SK-N-SH (cell line): ENCODE measurements at regions not wholly inside any gene's neighbourhood (a gene's known extent, or its start where the extent isn't known, plus 50 kb on each side); places are given as distances from the start of the nearest gene placed in this dataset.

Source experiments
- CTCF ChIA-PET: fragments of 300-600, 350-600 bp; formaldehyde crosslinking; extraction: SDS; loops from one replicate; lab custom pipeline; 2021; lab: Yijun Ruan, JAX
- POLR2A ChIA-PET: fragments of 350-600 bp; sonication (Branson Sonifier 250); formaldehyde crosslinking; extraction: SDS; loops from one replicate; lab custom pipeline; 2020; ENCODE audit warnings: antibody characterized with exemption, inconsistent platforms; lab: Yijun Ruan, JAX
- DNase-seq: peaks from one replicate; pipeline ENCODE4 v3.0.0; 2012
- H2AFZ ChIP-seq: fragments of 200-600 bp; sonication (generic); 2 replicates; pipeline ENCODE4 v1.8.1; 2016; ENCODE audit warnings: antibody characterized with exemption, mild to moderate bottlenecking, low read depth
- H3F3A ChIP-seq: fragments of 200-600 bp; sonication (generic); replicated peaks from 2 replicates; pipeline ENCODE3; 2016; ENCODE audit warnings: antibody characterized with exemption, mild to moderate bottlenecking; ENCODE audit not compliant: insufficient read depth
- H3K27ac ChIP-seq, 2 experiments: fragments of 200-500 bp in 1 of 2; fragments of 200-600 bp in 1 of 2; sonication (Bioruptor generic) in 1 of 2; sonication (generic), shearing (Covaris generic) in 1 of 2; 2 replicates each; pipeline versions ENCODE4 v1.5.1 to v1.6.1; 2014 to 2016; ENCODE audit warnings: low read depth in 2 of 2, inconsistent platforms in 1 of 2, low read length in 1 of 2, mild to moderate bottlenecking in 1 of 2, mixed read lengths in 1 of 2
- H3K27me3 ChIP-seq: fragments of 200-600 bp; sonication (generic), shearing (Covaris generic); 2 replicates; pipeline ENCODE4 v1.6.1; 2016; ENCODE audit warnings: mixed run types; ENCODE audit not compliant: insufficient read depth
- H3K36me3 ChIP-seq, 2 experiments: fragments of 200-500 bp in 1 of 2; fragments of 200-600 bp in 1 of 2; sonication (Bioruptor generic) in 1 of 2; sonication (generic) in 1 of 2; replicated peaks in 1 of 2; 2 replicates each; pipeline versions ENCODE3 to v1.5.1; 2014 to 2016; ENCODE audit warnings: low read length in 1 of 2, mild to moderate bottlenecking in 1 of 2; ENCODE audit not compliant: insufficient read depth in 2 of 2, control insufficient read depth in 1 of 2
- H3K4me1 ChIP-seq, 2 experiments: fragments of 200-500 bp in 1 of 2; fragments of 200-600 bp in 1 of 2; sonication (Bioruptor generic) in 1 of 2; sonication (generic), shearing (Covaris generic) in 1 of 2; 2 replicates each; pipeline versions ENCODE4 v1.5.1 to v1.6.1; 2014 to 2016; ENCODE audit warnings: low read depth in 1 of 2, low read length in 1 of 2, mixed run types in 1 of 2; ENCODE audit not compliant: insufficient read depth in 2 of 2, control insufficient read depth in 1 of 2
- H3K4me2 ChIP-seq: fragments of 200-600 bp; sonication (generic), shearing (Covaris generic); 2 replicates; pipeline ENCODE4 v1.6.1; 2017; ENCODE audit warnings: mixed run types
- H3K4me3 ChIP-seq, 2 experiments: fragments of 200-500 bp in 1 of 2; fragments of 200-600 bp in 1 of 2; sonication (Bioruptor generic) in 1 of 2; sonication (generic), shearing (Covaris generic) in 1 of 2; 2 replicates each; pipeline versions ENCODE4 v1.5.1 to v1.8.1; 2014 to 2016; ENCODE audit warnings: low read depth in 2 of 2, inconsistent platforms in 1 of 2, low read length in 1 of 2, mild to moderate bottlenecking in 1 of 2, mixed read lengths in 1 of 2, moderate library complexity in 1 of 2
- H3K79me2 ChIP-seq: fragments of 200-600 bp; sonication (generic); 2 replicates; pipeline ENCODE4 v1.8.1; 2017; ENCODE audit warnings: mild to moderate bottlenecking; ENCODE audit not compliant: insufficient read depth
- H3K9ac ChIP-seq: fragments of 200-600 bp; sonication (generic); 2 replicates; pipeline ENCODE4 v1.6.1; 2017; ENCODE audit warnings: mixed run types
- H3K9me2 ChIP-seq: fragments of 200-600 bp; sonication (generic); 2 replicates; pipeline ENCODE4 v1.6.1; 2017; ENCODE audit warnings: mixed run types
- H3K9me3 ChIP-seq: fragments of 200-600 bp; sonication (generic); 2 replicates; pipeline ENCODE4 v1.6.1; 2017; ENCODE audit warnings: mixed run types, mild to moderate bottlenecking, moderate library complexity
- H4K20me1 ChIP-seq: fragments of 200-600 bp; sonication (generic); 2 replicates; pipeline ENCODE4 v1.6.1; 2017; ENCODE audit warnings: mild to moderate bottlenecking, mixed run types; ENCODE audit not compliant: insufficient read depth
- CHD2 ChIP-seq: fragments of 150-350 bp; IDR thresholded peaks from 2 replicates; pipeline ENCODE4 v1.6.1; 2018; ENCODE audit warnings: low read length; ENCODE audit not compliant: partially characterized antibody
- CTCF ChIP-seq: fragments of 200-600 bp; sonication (generic); IDR thresholded peaks from 2 replicates; pipeline ENCODE4 v1.6.1; 2017; ENCODE audit warnings: antibody characterized with exemption, mild to moderate bottlenecking, moderate library complexity
- ELF1 ChIP-seq: IDR thresholded peaks from 2 replicates; pipeline ENCODE4 v1.4.0; 2012
- EP300 ChIP-seq, 2 experiments: IDR thresholded peaks; 2 replicates each; pipeline versions ENCODE4 v1.4.0 to v1.6.1; 2012; ENCODE audit warnings: borderline replicate concordance in 1 of 2, low read depth in 1 of 2, low read length in 1 of 2
- FOXM1 ChIP-seq: IDR thresholded peaks from 2 replicates; pipeline ENCODE4 v1.4.0; 2012; ENCODE audit warnings: low read depth, mild to moderate bottlenecking
- GATA2 ChIP-seq: sonication (generic); formaldehyde crosslinking; IDR thresholded peaks from 2 replicates; pipeline ENCODE4 v1.5.0; 2020; ENCODE audit warnings: mild to moderate bottlenecking, missing genetic modification reagents
- MEF2A ChIP-seq: IDR thresholded peaks from 2 replicates; pipeline ENCODE4 v1.4.0; 2012; ENCODE audit warnings: low read depth, borderline replicate concordance
- NRF1 ChIP-seq: IDR thresholded peaks from 2 replicates; pipeline ENCODE4 v1.6.1; 2012; ENCODE audit warnings: low read depth, mild to moderate bottlenecking, low read length
- RAD21 ChIP-seq: IDR thresholded peaks from 2 replicates; pipeline ENCODE4 v1.6.1; 2012; ENCODE audit warnings: mild to moderate bottlenecking, low read length
- RCOR1 ChIP-seq: fragments of 150-350 bp; IDR thresholded peaks from 2 replicates; pipeline ENCODE4 v1.6.1; 2017; ENCODE audit warnings: antibody characterized with exemption, low read length
- REST ChIP-seq: IDR thresholded peaks from 2 replicates; pipeline ENCODE4 v1.6.1; 2012; ENCODE audit warnings: mild to moderate bottlenecking, low read depth, low read length, moderate library complexity
- RXRA ChIP-seq: IDR thresholded peaks from 2 replicates; pipeline ENCODE4 v1.4.0; 2012; ENCODE audit warnings: low read depth, mild to moderate bottlenecking, borderline replicate concordance
- SMC3 ChIP-seq: IDR thresholded peaks from 2 replicates; pipeline ENCODE4 v1.6.1; 2012; ENCODE audit warnings: low read depth, low read length, improper control_type of control experiment
- TAF1 ChIP-seq: IDR thresholded peaks from 2 replicates; pipeline ENCODE4 v1.6.1; 2012; ENCODE audit warnings: low read depth, mild to moderate bottlenecking, low read length, moderate library complexity, borderline replicate concordance
- TCF12 ChIP-seq: IDR thresholded peaks from 2 replicates; pipeline ENCODE4 v1.4.0; 2012
- USF2 ChIP-seq: fragments of 150-350 bp; IDR thresholded peaks from 2 replicates; pipeline ENCODE4 v1.6.1; 2017; ENCODE audit warnings: antibody characterized with exemption, low read length, low read depth, borderline replicate concordance
- WGBS: methylation state at CpG from one replicate; pipeline ENCODE4 v1.1.6; 2017; ENCODE audit warnings: low lambda C conversion rate; 5-methylcytosine and 5-hydroxymethylcytosine counted together

- ChIA-PET POLR2A (no interaction called here), CTCF (no interaction called here)
- H4K20me1 ChIP-seq = no peaks in the 10 kb centered on the region
- no peaks in the 10 kb centered on the region for H3F3A ChIP-seq
- peak overlapping the region in 1 of 2 experiments; percentile 15; a peak in 1 of 4 replicates for H3K27ac ChIP-seq
- peaks cover 0 to 4% of the 10 kb centered on the region in 2 experiments; a peak in 1 of 4 replicates for H3K4me1 ChIP-seq
- 88% methylated on average over 4 of the region's 4 CpGs for WGBS
- H3K9me3 ChIP-seq = no peaks in the 10 kb centered on the region
- TF ChIP-seq MEF2A (peak; percentile 12; the same call in 1 of the 2 replicates), CTCF (no peak), ELF1 (no peak), SMC3 (no peak)
- TF ChIP-seq, all 33 proteins: peak for 1
- no peak overlapping the region for H3K4me2 ChIP-seq
- no peak for DNase-seq
- 0 out of 2 replicates have a peak overlapping the region, but pooled peaks have one; percentile 39 for H2AFZ ChIP-seq
- no peak overlapping the region for H3K4me3 ChIP-seq
- no peaks in the 10 kb centered on the region for H3K9me2 ChIP-seq
- no peaks in the 10 kb centered on the region for H3K27me3 ChIP-seq
- no peaks in the 10 kb centered on the region for H3K79me2 ChIP-seq
- H3K9ac ChIP-seq = no peak overlapping the region
- no peaks in the 10 kb centered on the region for H3K36me3 ChIP-seq
Measured at GRCh38 chr6:121584586-121585369, 149.3 kb downstream of the GJA1 start.

- H3K27me3 ChIP-seq = no peaks in the 10 kb centered on the region
- no peaks in the 10 kb centered on the region for H3K9me3 ChIP-seq
- no peak overlapping the region for H3K4me3 ChIP-seq
- H3K27ac ChIP-seq = no peak overlapping the region
- no peaks in the 10 kb centered on the region for H3K36me3 ChIP-seq
- 56% methylated on average over 2 of the region's 2 CpGs for WGBS
- H3K4me2 ChIP-seq = no peak overlapping the region
- no peaks in the 10 kb centered on the region for H4K20me1 ChIP-seq
- H3K79me2 ChIP-seq = no peaks in the 10 kb centered on the region
- no peak overlapping the region for H2AFZ ChIP-seq
- no peaks in the 10 kb centered on the region for H3K9me2 ChIP-seq
- peaks cover 0 to 5% of the 10 kb centered on the region in 2 experiments; a peak in 2 of 4 replicates for H3K4me1 ChIP-seq
- no peak overlapping the region for H3K9ac ChIP-seq
- no peak for DNase-seq
- ChIA-PET CTCF (interaction anchor here (0.6 kb wide), 2 partner anchors 160 to 382 kb away, joined by 3 read pairs; no protein-coding TSS in a partner anchor), POLR2A (no interaction called here)
- no peaks in the 10 kb centered on the region for H3F3A ChIP-seq
- TF ChIP-seq RAD21 = no peak
- no peak for TF ChIP-seq MEF2A
- no peak for TF ChIP-seq EP300 (IDR thresholded peaks at IDR 0.05; ENCODE audit: borderline replicate concordance in 1 of 2, low read depth in 1 of 2, low read length in 1 of 2)
- TF ChIP-seq FOXM1 = no peak
- no peak for TF ChIP-seq RXRA
- TF ChIP-seq NRF1 = no peak
- TF ChIP-seq TCF12 = no peak
- TF ChIP-seq CHD2 = no peak
- TF ChIP-seq CTCF = no peak
- no peak for TF ChIP-seq RCOR1
- TF ChIP-seq USF2 = no peak
- no peak for TF ChIP-seq TAF1
- TF ChIP-seq GATA2 (CRISPR knock-in tag) = no peak
- TF ChIP-seq REST = no peak
Measured at GRCh38 chr6:121590438-121590837, 155.0 kb downstream of the GJA1 start.
